Testis (tissue), 2 donors: ENCODE measurements at regions not wholly inside any gene's neighbourhood (a gene's known extent, or its start where the extent isn't known, plus 50 kb on each side); places are given as distances from the start of the nearest gene placed in this dataset.

Experiments used
- DNase-seq: peaks from one replicate; pipeline ENCODE4 v3.0.0-alpha.2; 2019
- H3K27ac ChIP-seq, 2 donors: fragments of 200-600 bp; sonication (generic); one replicate each; pipeline ENCODE4 v1.5.1; 2019
- H3K27me3 ChIP-seq: fragments of 200-600 bp; sonication (generic); one replicate; pipeline ENCODE4 v1.5.1; 2019
- H3K36me3 ChIP-seq: fragments of 200-600 bp; sonication (generic); one replicate; pipeline ENCODE4 v1.5.1; 2017; ENCODE audit warnings: low read depth; ENCODE audit errors: missing control alignments
- H3K4me1 ChIP-seq: fragments of 200-600 bp; sonication (generic); one replicate; pipeline ENCODE4 v1.5.1; 2019
- H3K4me3 ChIP-seq, 2 donors: fragments of 200-600 bp; sonication (generic); one replicate each; pipeline ENCODE4 v1.5.1; 2017 to 2019
- H3K9me3 ChIP-seq: fragments of 200-600 bp; sonication (generic); one replicate; pipeline ENCODE4 v1.5.1; 2017
- POLR2A ChIP-seq: fragments of 450-650 bp; IDR thresholded peaks from one replicate; pipeline ENCODE4 v1.6.1; 2017; ENCODE audit warnings: antibody characterized with exemption, mild to moderate bottlenecking, moderate library complexity
- WGBS, 2 donors: methylation state at CpG; one replicate each; pipeline ENCODE4 v1.1.5; 2018; 5-methylcytosine and 5-hydroxymethylcytosine counted together
- intact Hi-C: fragments of 100-400 bp; cut with DNase I; formaldehyde crosslinking; loops from one replicate; pipeline ENCODE4 v1.15.1; 2023; ENCODE audit warnings: low total_unique reads
- TF ChIP-seq, protein P1 (sequence below), 3 experiments: fragments of 450-650 bp in 2 of 3; fragments of 200-600 bp in 1 of 3; sonication (generic) in 1 of 3; IDR thresholded peaks; one replicate each; pipeline ENCODE4 v1.5.1; 2016 to 2019; ENCODE audit warnings: antibody characterized with exemption in 3 of 3, mild to moderate bottlenecking in 2 of 3, moderate library complexity in 1 of 3

- Histone ChIP-seq H3K27me3 (no peaks in the 10 kb centered on the region), H3K9me3 (no peaks in the 10 kb centered on the region), H3K4me3 (no peak overlapping the region), H3K27ac (no peak overlapping the region), H3K4me1 (no peaks in the 10 kb centered on the region), H3K36me3 (no peaks in the 10 kb centered on the region)
- DNase-seq, result no peak
- intact Hi-C loops, result no loop called here
- no peak for TF ChIP-seq POLR2A
- TF ChIP-seq, protein P1, sequence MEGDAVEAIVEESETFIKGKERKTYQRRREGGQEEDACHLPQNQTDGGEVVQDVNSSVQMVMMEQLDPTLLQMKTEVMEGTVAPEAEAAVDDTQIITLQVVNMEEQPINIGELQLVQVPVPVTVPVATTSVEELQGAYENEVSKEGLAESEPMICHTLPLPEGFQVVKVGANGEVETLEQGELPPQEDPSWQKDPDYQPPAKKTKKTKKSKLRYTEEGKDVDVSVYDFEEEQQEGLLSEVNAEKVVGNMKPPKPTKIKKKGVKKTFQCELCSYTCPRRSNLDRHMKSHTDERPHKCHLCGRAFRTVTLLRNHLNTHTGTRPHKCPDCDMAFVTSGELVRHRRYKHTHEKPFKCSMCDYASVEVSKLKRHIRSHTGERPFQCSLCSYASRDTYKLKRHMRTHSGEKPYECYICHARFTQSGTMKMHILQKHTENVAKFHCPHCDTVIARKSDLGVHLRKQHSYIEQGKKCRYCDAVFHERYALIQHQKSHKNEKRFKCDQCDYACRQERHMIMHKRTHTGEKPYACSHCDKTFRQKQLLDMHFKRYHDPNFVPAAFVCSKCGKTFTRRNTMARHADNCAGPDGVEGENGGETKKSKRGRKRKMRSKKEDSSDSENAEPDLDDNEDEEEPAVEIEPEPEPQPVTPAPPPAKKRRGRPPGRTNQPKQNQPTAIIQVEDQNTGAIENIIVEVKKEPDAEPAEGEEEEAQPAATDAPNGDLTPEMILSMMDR (IDR thresholded peaks at IDR 0.05), result no peak
- 87 to 90% methylated on average over 7 of the region's 7 CpGs for WGBS, 2 donors
Observed at GRCh38 chr15:81814882-81815455, 230.8 kb downstream of the MEX3B start.

DNA sequence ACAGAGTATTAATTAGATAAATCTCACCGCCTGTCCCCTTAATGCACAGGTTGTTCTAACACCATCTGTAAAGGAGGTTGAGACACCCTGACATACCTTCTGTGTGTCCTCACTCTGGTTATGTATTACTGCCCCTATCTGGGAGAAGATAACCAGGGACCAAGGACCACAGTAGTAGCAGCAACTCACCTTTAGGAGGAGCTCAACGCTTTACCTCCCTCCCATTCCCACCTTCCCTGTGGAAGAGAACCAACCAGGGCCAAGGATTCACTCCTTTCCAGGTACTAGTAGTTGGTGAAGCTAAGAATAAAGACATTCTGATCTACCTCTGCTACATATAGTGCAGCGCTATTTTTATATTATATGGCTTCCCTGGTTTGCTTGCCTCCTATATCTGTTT, 232.6 kb downstream of the MEX3B start:
- Histone ChIP-seq H3K27ac (no peak overlapping the region), H3K9me3 (no peaks in the 10 kb centered on the region), H3K27me3 (no peaks in the 10 kb centered on the region), H3K4me3 (no peak overlapping the region), H3K36me3 (no peaks in the 10 kb centered on the region), H3K4me1 (no peaks in the 10 kb centered on the region)
- TF ChIP-seq, protein P1 (IDR thresholded peaks at IDR 0.05), result no peak
- TF ChIP-seq POLR2A, result no peak
- 54 to 69% methylated on average over 3 of the region's 3 CpGs for WGBS, 2 donors
- DNase-seq, result no peak
- intact Hi-C loops, result no loop called here

GRCh38 chr15:81812456-81812855, 233.4 kb downstream of the MEX3B start:
- intact Hi-C loops, result no loop called here
- Histone ChIP-seq H3K27me3 (no peaks in the 10 kb centered on the region), H3K4me1 (no peaks in the 10 kb centered on the region), H3K4me3 (no peak overlapping the region), H3K27ac (no peak overlapping the region), H3K36me3 (no peaks in the 10 kb centered on the region), H3K9me3 (no peaks in the 10 kb centered on the region)
- DNase-seq, result no peak
- 89 to 93% methylated on average over 7 of the region's 7 CpGs for WGBS, 2 donors
- TF ChIP-seq, protein P1 (IDR thresholded peaks at IDR 0.05), result no peak
- no peak for TF ChIP-seq POLR2A

DNA sequence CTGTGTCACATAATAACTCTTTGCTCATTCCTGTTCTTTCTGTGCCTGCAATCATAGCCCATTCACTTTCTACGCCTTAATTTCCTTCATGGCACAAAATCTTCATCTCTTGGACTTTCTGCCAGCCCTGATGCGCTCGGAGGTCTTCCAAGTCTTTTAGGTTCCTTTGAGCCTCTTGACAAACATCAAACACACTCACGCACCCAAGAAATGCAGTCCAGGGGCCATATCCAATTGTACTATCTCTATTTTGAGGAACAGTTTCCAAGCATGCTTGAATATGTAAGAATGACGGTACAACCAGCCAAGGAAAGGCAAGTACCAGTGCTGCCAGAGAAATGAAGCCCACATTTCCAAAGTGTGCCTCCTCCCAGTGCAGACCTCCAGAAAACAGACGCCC, 234.1 kb downstream of the MEX3B start:
- TF ChIP-seq POLR2A, result no peak
- TF ChIP-seq, protein P1 (IDR thresholded peaks at IDR 0.05), result no peak
- intact Hi-C loops, result no loop called here
- no peak for DNase-seq
- no peaks in the 10 kb centered on the region for H3K36me3 ChIP-seq
- no peaks in the 10 kb centered on the region for H3K27me3 ChIP-seq
- H3K4me1 ChIP-seq, result no peaks in the 10 kb centered on the region
- no peak overlapping the region for H3K27ac ChIP-seq
- 83 to 92% methylated on average over 6 of the region's 6 CpGs for WGBS, 2 donors
- H3K9me3 ChIP-seq, result no peaks in the 10 kb centered on the region
- H3K4me3 ChIP-seq, result no peak overlapping the region

GRCh38 chr15:81809543-81809942, 236.3 kb downstream of the MEX3B start:
- H3K9me3 ChIP-seq, result no peaks in the 10 kb centered on the region
- H3K36me3 ChIP-seq, result no peaks in the 10 kb centered on the region
- DNase-seq, result peak; percentile 44
- no peak overlapping the region for H3K4me3 ChIP-seq
- no peak for TF ChIP-seq POLR2A
- TF ChIP-seq, protein P1 (IDR thresholded peaks at IDR 0.05), result peak in 2 of 3 experiments; percentile 16 to 20
- no peak overlapping the region for H3K27ac ChIP-seq
- no peaks in the 10 kb centered on the region for H3K4me1 ChIP-seq
- intact Hi-C loops, result no loop called here
- H3K27me3 ChIP-seq, result no peaks in the 10 kb centered on the region
- 69 to 74% methylated on average over 4 of the region's 4 CpGs for WGBS, 2 donors
